ENCODE measurements at regions not wholly inside any gene's neighbourhood (a gene's known extent, or its start where the extent isn't known, plus 50 kb on each side); places are given as distances from the start of the nearest gene placed in this dataset.

DNA sequence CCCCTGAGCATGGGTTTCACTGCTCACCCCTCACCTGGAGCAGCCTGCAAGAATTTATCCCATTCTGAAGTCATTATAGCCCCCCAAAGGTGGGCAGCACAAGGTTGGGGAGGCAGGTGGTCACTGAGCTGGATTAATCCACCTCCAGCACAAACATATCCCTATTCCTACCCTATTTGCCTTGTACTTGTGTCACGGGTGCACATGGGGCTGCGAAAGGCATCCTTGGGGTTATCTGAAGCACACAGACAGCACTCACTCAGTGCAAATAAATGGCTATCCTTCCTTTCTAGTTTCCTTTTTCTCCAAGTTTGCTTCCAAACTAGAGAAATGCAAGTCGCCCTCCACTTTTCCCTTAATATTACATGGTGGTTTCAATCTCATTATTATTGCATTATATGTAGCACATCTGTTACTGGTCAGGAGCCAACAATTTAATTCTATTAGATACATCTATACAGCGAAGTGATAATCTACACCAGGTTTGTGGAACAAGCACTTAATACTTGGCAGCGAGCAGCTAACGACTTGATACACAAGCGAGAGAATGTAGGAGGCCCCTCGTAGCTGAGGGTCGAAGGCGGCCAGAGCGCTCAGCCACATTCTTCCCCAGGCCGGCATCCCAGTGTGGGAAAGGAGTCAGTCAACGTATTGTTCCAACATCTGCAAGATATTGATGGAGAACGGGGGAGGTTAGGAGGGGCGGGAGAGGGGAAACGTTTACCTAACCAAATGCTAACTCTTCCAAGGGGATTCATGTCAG is 121.3 kb upstream of the HABP2 start:
- no peaks in the 10 kb centered on the region for H4K20me1 ChIP-seq (ENCODE audit: insufficient read depth, low read length)
- H3K4me2 ChIP-seq (ENCODE audit: low read length): no peak overlapping the region
- TF ChIP-seq, protein P1, sequence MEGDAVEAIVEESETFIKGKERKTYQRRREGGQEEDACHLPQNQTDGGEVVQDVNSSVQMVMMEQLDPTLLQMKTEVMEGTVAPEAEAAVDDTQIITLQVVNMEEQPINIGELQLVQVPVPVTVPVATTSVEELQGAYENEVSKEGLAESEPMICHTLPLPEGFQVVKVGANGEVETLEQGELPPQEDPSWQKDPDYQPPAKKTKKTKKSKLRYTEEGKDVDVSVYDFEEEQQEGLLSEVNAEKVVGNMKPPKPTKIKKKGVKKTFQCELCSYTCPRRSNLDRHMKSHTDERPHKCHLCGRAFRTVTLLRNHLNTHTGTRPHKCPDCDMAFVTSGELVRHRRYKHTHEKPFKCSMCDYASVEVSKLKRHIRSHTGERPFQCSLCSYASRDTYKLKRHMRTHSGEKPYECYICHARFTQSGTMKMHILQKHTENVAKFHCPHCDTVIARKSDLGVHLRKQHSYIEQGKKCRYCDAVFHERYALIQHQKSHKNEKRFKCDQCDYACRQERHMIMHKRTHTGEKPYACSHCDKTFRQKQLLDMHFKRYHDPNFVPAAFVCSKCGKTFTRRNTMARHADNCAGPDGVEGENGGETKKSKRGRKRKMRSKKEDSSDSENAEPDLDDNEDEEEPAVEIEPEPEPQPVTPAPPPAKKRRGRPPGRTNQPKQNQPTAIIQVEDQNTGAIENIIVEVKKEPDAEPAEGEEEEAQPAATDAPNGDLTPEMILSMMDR (conservative IDR thresholded peaks at IDR 0.05; ENCODE audit: low read length): no peak
- no peak for TF ChIP-seq EZH2phosphoT487 (IDR thresholded peaks at IDR 0.05; ENCODE audit: borderline replicate concordance, low read depth, low read length)
- no peaks in the 10 kb centered on the region for H3K4me1 ChIP-seq (ENCODE audit: insufficient read depth, low read length, poor library complexity, severe bottlenecking)
- CTCF ChIA-PET (ENCODE audit: unreplicated experiment): no interaction called here
- H3K9me3 ChIP-seq (ENCODE audit: low read length): no peaks in the 10 kb centered on the region
- intact Hi-C loops (cut with micrococcal nuclease; ENCODE audit: unreplicated experiment): no loop called here
- DNase-seq (ENCODE audit: low spot score): no peak
- POLR2A ChIA-PET: no interaction called here
- H3K36me3 ChIP-seq (ENCODE audit: insufficient read depth, low read length): no peaks in the 10 kb centered on the region
- H3K9me2 ChIP-seq (ENCODE audit: insufficient read depth, low read length): no peaks in the 10 kb centered on the region
- H3K79me2 ChIP-seq (ENCODE audit: insufficient read depth, low read depth, low read length): no peaks in the 10 kb centered on the region
- BruUV-seq (replicated peaks): no TSS peak
- H3K27ac ChIP-seq (ENCODE audit: low read depth, low read length, poor library complexity, severe bottlenecking): no peak overlapping the region
- H2AFZ ChIP-seq (ENCODE audit: low read length): no peak overlapping the region
- H3K4me3 ChIP-seq (ENCODE audit: low read depth, low read length, poor library complexity, severe bottlenecking): no peak overlapping the region

DNA sequence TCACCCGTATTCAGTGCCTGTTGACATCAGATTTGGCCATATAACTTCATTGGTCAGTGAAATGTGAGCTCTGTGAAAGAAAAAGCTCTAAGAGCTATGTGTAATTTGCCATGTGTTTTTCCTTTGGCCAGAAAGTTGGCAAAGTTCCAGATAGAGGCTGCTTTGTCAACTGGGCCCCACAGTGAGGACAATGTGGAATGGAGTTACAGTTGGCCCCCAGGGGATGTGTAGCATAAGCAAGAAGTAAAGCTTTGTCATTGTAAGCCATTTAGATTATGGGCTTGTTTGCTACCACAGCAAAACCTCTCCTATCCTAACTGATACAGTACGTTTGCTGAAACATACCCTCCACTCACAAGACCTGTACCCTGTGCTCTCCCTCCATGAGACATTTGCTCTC is 119.1 kb upstream of the HABP2 start:
- intact Hi-C loops (cut with micrococcal nuclease; ENCODE audit: unreplicated experiment): no loop called here

DNA sequence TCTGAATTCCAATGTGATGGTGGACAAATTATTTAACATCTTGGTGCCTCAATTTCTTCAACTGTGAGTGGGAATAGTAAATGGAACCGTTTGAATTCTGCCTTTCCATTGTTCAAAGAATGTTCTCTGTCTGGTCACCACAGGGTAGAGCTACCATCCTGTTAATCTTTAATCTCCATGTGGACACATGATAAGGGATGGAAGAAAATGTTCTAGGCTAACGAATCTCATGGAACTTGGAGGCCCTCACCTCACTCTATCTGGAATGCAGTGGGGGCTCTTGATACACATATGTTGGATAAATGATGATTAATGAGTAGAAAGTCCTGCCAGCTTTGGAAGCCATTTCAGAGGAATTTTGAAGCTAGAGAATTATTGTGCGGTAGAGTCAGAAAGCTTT is 118.5 kb upstream of the HABP2 start:
- Histone ChIP-seq H4K20me1 (ENCODE audit: insufficient read depth, low read length) (no peaks in the 10 kb centered on the region), H3K4me3 (ENCODE audit: low read depth, low read length, poor library complexity, severe bottlenecking) (no peak overlapping the region), H3K27ac (ENCODE audit: low read depth, low read length, poor library complexity, severe bottlenecking) (no peak overlapping the region), H3K9me2 (ENCODE audit: insufficient read depth, low read length) (no peaks in the 10 kb centered on the region), H3K36me3 (ENCODE audit: insufficient read depth, low read length) (no peaks in the 10 kb centered on the region), H3K9me3 (ENCODE audit: low read length) (no peaks in the 10 kb centered on the region), H3K79me2 (ENCODE audit: insufficient read depth, low read depth, low read length) (no peaks in the 10 kb centered on the region), H2AFZ (ENCODE audit: low read length) (no peak overlapping the region), H3K4me1 (ENCODE audit: insufficient read depth, low read length, poor library complexity, severe bottlenecking) (no peaks in the 10 kb centered on the region), H3K4me2 (ENCODE audit: low read length) (no peak overlapping the region)
- ChIA-PET CTCF (ENCODE audit: unreplicated experiment) (no interaction called here), POLR2A (no interaction called here)
- DNase-seq (ENCODE audit: low spot score): no peak
- intact Hi-C loops (cut with micrococcal nuclease; ENCODE audit: unreplicated experiment): no loop called here
- no TSS peak for BruUV-seq (replicated peaks)
- TF ChIP-seq EZH2phosphoT487 (IDR thresholded peaks at IDR 0.05; ENCODE audit: borderline replicate concordance, low read depth, low read length): no peak
- TF ChIP-seq, protein P1 (conservative IDR thresholded peaks at IDR 0.05; ENCODE audit: low read length): no peak

More for the DNA sequence above, 119.1 kb upstream of the HABP2 start:
- ChIA-PET CTCF (ENCODE audit: unreplicated experiment) (no interaction called here), POLR2A (interaction anchor here (0.6 kb wide), 1 partner anchor 13 kb away, joined by 3 read pairs; no protein-coding TSS in a partner anchor)
- Histone ChIP-seq H3K4me3 (ENCODE audit: low read depth, low read length, poor library complexity, severe bottlenecking) (no peak overlapping the region), H3K4me1 (ENCODE audit: insufficient read depth, low read length, poor library complexity, severe bottlenecking) (no peaks in the 10 kb centered on the region), H4K20me1 (ENCODE audit: insufficient read depth, low read length) (no peaks in the 10 kb centered on the region), H2AFZ (ENCODE audit: low read length) (no peak overlapping the region), H3K9me3 (ENCODE audit: low read length) (no peaks in the 10 kb centered on the region), H3K36me3 (ENCODE audit: insufficient read depth, low read length) (no peaks in the 10 kb centered on the region), H3K4me2 (ENCODE audit: low read length) (no peak overlapping the region), H3K9me2 (ENCODE audit: insufficient read depth, low read length) (no peaks in the 10 kb centered on the region), H3K27ac (ENCODE audit: low read depth, low read length, poor library complexity, severe bottlenecking) (no peak overlapping the region), H3K79me2 (ENCODE audit: insufficient read depth, low read depth, low read length) (no peaks in the 10 kb centered on the region)
- no peak for DNase-seq (ENCODE audit: low spot score)
- no peak for TF ChIP-seq EZH2phosphoT487 (IDR thresholded peaks at IDR 0.05; ENCODE audit: borderline replicate concordance, low read depth, low read length)
- TF ChIP-seq, protein P1 (conservative IDR thresholded peaks at IDR 0.05; ENCODE audit: low read length): no peak
- BruUV-seq (replicated peaks): no TSS peak
